ENCODE measurements at regions not wholly inside any gene's neighbourhood (a gene's known extent, or its start where the extent isn't known, plus 50 kb on each side); places are given as distances from the start of the nearest gene placed in this dataset.
"Not testable (repeated sequence)": the region's sequence is repeated elsewhere in the genome, so short reads cannot be mapped to it uniquely, and the experiment has no call there.

- not testable (repeated sequence) for DNase-seq
Observed at GRCh38 chr5:148744380-148744779, 82.0 kb upstream of the ADRB2 start.

- no peak for DNase-seq
Observed at GRCh38 chr5:148746826-148747535, 79.4 kb upstream of the ADRB2 start.

DNA sequence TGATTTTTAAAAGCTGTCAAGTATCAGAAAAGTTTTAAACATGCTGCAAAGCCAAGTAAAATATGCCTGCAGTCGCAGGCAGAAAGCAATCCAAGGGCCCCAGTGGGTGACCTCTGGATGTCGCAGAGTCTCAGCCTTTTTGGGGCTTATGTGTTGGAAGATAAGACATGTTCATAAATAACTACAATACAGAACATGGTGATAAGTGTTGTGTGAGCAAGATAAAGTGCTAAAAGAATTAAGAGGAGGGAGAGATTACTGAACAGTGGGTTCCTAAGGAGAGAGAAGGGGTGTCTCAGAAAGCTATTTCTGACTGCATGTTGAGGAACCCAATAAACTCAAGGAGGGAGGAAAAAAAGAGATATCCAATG, 78.9 kb upstream of the ADRB2 start:
- no peak for DNase-seq

DNA sequence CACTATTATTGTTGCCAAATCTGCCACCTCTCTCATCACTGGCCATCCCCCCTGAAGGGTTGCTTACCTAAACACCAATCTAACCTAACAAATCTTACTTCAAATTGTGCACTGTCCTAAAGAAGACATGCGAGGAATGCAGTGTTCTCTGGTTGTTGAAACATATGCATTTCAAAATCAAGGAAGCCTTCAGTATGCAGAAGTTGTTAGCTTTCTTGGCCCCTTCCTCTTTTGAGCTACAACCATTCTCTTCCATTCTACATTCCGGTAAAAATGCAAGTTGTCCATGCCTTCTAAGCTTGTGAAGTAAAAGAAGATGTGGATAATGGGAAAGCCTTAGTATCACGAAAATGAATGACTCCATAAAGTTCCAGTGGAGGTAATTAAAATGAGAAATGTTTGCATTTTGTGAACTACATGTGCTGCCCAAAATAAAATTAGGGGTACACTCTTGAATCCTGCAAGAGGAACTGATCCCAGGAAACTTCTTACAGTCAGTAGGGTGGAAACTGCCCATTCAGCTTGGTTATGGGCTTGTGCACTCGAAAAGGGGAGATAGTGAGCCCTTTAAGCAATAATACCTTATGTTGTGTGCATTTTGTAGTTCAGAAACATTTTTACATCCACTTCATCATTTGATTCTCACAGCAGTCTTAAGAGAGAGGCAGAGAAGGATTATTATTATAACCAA, 77.6 kb upstream of the ADRB2 start:
- DNase-seq: no peak

- DNase-seq: no peak
Observed at GRCh38 chr5:148750614-148751013, 75.8 kb upstream of the ADRB2 start.

DNA sequence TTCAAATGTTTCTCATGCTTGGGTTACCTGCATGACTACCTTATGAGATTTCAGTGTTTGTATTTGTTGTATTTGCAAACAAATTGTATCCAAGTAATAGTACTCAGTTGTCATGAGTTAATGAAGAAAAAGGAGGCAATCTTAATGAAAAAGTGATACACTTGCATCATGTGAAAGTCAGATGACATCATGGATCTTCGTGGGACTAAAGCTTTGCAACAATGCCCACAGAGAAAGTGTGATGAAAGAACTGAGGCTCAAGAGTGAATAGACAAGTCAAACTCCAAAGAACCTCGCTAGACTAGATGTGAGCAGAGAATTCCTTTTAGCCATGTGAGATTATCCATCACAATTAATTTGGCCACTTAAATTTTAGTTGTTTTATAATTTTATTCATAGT, 75.4 kb upstream of the ADRB2 start:
- no peak for DNase-seq

DNA sequence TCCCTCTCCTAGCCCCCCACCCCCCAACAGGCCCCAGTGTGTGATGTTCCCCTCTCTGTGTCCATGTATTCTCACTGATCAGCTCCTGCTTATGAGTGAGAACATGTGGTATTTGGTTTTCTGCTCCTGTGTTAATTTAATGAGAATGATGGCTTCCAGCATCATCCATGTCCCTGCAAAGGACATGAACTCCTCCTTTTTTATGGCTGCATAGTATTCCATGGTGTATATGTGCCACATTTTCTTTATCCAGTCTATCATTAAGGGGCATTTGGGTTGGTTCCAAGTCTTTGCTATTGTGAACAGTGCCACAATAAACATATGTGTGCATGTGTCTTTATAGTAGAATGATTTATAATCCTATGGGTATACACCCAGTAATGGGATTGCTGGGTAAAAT, 74.0 kb upstream of the ADRB2 start:
- not testable (repeated sequence) for DNase-seq

DNA sequence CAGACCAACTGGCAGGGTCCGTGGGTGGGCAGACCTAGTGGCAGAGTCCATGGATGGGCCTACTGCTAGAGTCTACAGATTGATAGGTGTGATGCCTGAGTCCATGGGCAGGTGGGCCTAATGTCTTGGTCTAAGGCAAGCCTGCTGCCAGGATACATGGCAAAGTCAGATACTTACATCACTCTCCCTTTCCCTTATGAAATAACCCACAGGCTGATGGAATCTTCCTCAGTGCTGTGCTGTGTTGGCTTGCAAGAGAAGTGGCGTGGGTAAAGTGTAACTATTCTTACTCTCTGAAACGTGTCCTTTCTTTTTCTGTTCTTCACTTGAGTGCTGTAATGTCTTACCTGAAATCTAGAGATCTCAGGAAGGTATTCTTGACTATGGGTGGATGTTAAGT, 67.3 kb upstream of the ADRB2 start:
- DNase-seq: no peak

DNA sequence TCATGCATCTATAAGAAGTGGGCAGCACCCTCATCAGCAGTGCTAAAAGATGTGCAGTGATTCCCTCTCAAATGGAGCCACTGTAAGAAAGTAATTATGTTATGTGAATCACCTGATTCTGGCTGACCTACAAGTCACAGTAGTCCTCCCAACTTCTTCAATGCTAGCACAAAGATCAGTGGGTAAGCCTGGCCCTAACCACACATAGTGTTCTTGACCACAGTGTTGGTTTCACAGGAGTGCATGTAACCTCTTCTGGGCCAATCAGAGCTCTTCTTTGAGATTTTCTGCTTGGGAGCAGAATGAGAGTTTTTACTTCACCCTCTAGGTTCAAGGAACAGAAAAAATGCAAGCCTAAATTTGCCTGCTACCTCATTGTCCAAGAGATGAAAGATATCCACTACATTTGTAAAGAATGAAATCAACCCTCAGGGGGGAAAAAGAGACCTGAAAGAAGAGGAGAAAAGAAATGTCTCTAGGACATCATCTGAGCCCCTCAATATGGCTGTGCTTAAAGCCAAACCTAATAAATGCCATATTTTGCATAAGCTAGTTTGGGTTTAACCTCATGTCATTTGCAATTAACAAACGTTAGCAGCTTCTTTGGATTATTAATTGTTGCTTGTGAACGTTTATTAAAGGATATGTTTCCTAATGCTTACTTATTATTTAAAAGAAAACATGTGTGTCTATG, 65.3 kb upstream of the ADRB2 start:
- no peak for DNase-seq

- no peak for DNase-seq
Observed at GRCh38 chr5:148763996-148764395, 62.4 kb upstream of the ADRB2 start.

DNA sequence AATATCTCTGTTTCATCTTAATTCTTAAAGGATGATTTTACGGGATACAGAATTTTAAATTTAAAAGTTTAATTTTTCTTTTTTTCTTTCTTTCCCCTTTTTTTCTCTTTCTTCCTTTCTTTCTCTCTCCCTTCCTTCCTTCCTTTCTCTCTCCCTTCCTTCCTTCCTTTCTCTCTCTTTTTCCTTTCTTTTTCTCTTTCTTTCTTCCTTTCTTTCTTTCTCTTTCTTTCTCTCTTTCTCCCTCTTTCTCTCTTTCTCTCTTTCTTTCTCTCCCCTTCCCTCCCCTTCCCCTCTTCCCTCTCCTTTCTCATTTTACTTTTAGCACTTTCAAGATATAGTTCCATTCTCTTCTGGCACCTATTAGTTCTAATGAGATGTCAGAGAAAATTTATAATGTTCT, 61.4 kb upstream of the ADRB2 start:
- no peak for DNase-seq

- DNase-seq: no peak
Observed at GRCh38 chr5:148768806-148769415, 57.5 kb upstream of the ADRB2 start.

- no peak for DNase-seq
Observed at GRCh38 chr5:148769941-148770340, 56.5 kb upstream of the ADRB2 start.

- DNase-seq: no peak
Observed at GRCh38 chr5:148774313-148774712, 52.1 kb upstream of the ADRB2 start.

- DNase-seq: no peak
Observed at GRCh38 chr5:148776261-148776660, 50.1 kb upstream of the ADRB2 start.

Data from activated CD8-positive, alpha-beta memory T cell treated with anti-CD3 and anti-CD28 coated beads for 24 hours (primary cell).